Nephron progenitor cell (in vitro differentiated cells): ENCODE measurements at regions not wholly inside any gene's neighbourhood (a gene's known extent, or its start where the extent isn't known, plus 50 kb on each side); places are given as distances from the start of the nearest gene placed in this dataset.

ENCODE experiments used
- DNase-seq: peaks from one replicate; pipeline ENCODE4 v3.0.0; 2021
- H3K27ac Mint-ChIP-seq: 2 replicates; pipeline ENCODE4 v1.8.0; 2021; ENCODE audit warnings: mild to moderate bottlenecking, moderate library complexity, mixed read lengths
- H3K27me3 Mint-ChIP-seq: 2 replicates; pipeline ENCODE4 v1.8.0; 2021; ENCODE audit warnings: mild to moderate bottlenecking, low read depth, mixed read lengths; ENCODE audit not compliant: poor library complexity
- H3K36me3 Mint-ChIP-seq: 2 replicates; pipeline ENCODE4 v1.8.0; 2021; ENCODE audit warnings: low read depth, mixed read lengths
- H3K4me1 Mint-ChIP-seq: 2 replicates; pipeline ENCODE4 v1.8.0; 2021; ENCODE audit warnings: mixed read lengths
- H3K4me3 Mint-ChIP-seq: 2 replicates; pipeline ENCODE4 v1.8.0; 2021; ENCODE audit warnings: mild to moderate bottlenecking, moderate library complexity, mixed read lengths
- H3K9me3 Mint-ChIP-seq: 2 replicates; pipeline ENCODE4 v1.8.0; 2021; ENCODE audit warnings: mild to moderate bottlenecking, moderate library complexity, mixed read lengths
- TF ChIP-seq, protein P1 (sequence below): fragments of 200-600 bp; sonication (generic); IDR thresholded peaks from 2 replicates; pipeline ENCODE4 v1.5.0; 2021; ENCODE audit warnings: antibody characterized with exemption

GRCh38 chr1:217017165-217017564, 293.9 kb upstream of the ESRRG start:
- Mint-ChIP-seq H3K27ac (no peak overlapping the region), H3K36me3 (no peaks in the 10 kb centered on the region), H3K4me3 (no peak overlapping the region), H3K9me3 (no peaks in the 10 kb centered on the region), H3K4me1 (no peaks in the 10 kb centered on the region), H3K27me3 (peaks cover 9% of the 10 kb centered on the region)
- DNase-seq = no peak
- TF ChIP-seq, protein P1, sequence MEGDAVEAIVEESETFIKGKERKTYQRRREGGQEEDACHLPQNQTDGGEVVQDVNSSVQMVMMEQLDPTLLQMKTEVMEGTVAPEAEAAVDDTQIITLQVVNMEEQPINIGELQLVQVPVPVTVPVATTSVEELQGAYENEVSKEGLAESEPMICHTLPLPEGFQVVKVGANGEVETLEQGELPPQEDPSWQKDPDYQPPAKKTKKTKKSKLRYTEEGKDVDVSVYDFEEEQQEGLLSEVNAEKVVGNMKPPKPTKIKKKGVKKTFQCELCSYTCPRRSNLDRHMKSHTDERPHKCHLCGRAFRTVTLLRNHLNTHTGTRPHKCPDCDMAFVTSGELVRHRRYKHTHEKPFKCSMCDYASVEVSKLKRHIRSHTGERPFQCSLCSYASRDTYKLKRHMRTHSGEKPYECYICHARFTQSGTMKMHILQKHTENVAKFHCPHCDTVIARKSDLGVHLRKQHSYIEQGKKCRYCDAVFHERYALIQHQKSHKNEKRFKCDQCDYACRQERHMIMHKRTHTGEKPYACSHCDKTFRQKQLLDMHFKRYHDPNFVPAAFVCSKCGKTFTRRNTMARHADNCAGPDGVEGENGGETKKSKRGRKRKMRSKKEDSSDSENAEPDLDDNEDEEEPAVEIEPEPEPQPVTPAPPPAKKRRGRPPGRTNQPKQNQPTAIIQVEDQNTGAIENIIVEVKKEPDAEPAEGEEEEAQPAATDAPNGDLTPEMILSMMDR = no peak

- Mint-ChIP-seq H3K27me3 (peaks cover 10% of the 10 kb centered on the region), H3K27ac (no peak overlapping the region), H3K9me3 (no peaks in the 10 kb centered on the region), H3K4me3 (no peak overlapping the region), H3K4me1 (no peaks in the 10 kb centered on the region), H3K36me3 (no peaks in the 10 kb centered on the region)
- DNase-seq = no peak
- TF ChIP-seq, protein P1 = no peak
Observed at GRCh38 chr1:217014066-217014465, 290.8 kb upstream of the ESRRG start.

DNA sequence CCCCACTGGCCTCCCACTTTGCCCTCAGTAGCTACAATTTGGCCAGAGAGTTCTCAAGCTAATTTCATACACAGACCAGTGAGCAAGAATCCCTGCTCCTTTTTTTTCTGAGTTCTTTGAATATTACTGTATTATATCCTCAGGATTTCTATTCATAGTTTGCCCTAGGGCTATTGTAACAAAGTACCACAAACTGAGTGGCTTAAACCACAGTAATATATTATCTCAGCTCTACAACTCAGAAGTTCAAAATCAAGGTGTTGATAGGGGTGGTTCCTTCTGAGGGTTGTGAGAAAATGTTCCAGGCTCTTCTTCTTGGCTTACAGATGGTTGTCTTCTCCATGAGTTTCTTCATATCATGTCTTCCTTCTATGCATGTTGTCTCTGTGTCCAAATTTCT, 289.4 kb upstream of the ESRRG start:
- Mint-ChIP-seq H3K27ac (no peak overlapping the region), H3K4me1 (no peaks in the 10 kb centered on the region)
- TF ChIP-seq, protein P1 = no peak

DNA sequence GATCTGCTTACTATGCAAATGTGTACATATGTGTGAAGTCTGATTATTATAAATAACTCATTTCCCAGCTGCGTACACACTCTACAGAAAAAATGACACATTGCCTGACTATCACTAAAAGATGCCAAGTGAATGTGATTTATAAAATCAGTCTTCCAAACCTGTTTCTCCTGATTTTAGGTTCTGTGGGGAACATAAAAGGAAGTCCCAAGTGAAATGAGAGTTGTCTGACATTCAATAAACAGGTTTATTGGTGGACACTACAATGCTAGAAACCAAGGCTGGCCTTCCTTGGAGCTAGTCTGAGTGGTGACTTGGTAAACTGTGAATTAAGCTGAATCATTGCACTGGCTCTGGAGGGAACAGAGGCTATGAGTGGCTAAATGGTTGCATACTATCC, 287.9 kb upstream of the ESRRG start:
- Mint-ChIP-seq H3K4me1 (no peaks in the 10 kb centered on the region), H3K27ac (no peak overlapping the region), H3K36me3 (no peaks in the 10 kb centered on the region), H3K27me3 (peaks cover 10% of the 10 kb centered on the region), H3K9me3 (no peaks in the 10 kb centered on the region), H3K4me3 (no peak overlapping the region)
- TF ChIP-seq, protein P1 = no peak
- DNase-seq = no peak

More for the DNA sequence above, 289.4 kb upstream of the ESRRG start:
- Mint-ChIP-seq H3K27me3 (peaks cover 10% of the 10 kb centered on the region), H3K4me3 (no peak overlapping the region), H3K9me3 (no peaks in the 10 kb centered on the region), H3K36me3 (no peaks in the 10 kb centered on the region)
- no peak for DNase-seq

GRCh38 chr1:217010253-217010652, 287.0 kb upstream of the ESRRG start:
- H3K9me3 Mint-ChIP-seq = no peaks in the 10 kb centered on the region
- TF ChIP-seq, protein P1 = no peak
- H3K27ac Mint-ChIP-seq = no peak overlapping the region
- no peak for DNase-seq
- no peaks in the 10 kb centered on the region for H3K4me1 Mint-ChIP-seq
- H3K4me3 Mint-ChIP-seq = no peak overlapping the region
- H3K27me3 Mint-ChIP-seq = peaks cover 10% of the 10 kb centered on the region
- H3K36me3 Mint-ChIP-seq = no peaks in the 10 kb centered on the region

DNA sequence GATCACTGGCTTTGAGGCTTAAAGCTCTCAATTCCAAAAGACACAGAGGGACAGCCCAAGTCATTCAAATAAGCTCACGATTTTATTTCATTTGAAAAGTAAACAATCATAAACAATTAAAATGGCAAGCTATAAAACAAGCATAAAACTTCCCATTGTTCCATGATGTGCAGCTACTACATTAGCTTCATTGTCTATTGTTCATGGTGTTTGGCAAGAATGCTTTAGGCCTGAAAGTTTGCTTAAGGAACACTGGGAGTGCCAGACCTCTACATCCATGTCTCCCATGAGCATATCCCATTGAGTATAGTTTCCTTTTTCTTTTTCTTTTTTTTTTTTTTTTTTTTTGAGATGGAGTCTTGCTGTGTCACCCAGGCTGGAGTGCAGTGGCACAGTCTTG, 286.1 kb upstream of the ESRRG start:
- Mint-ChIP-seq H3K4me3 (no peak overlapping the region), H3K36me3 (no peaks in the 10 kb centered on the region), H3K27ac (no peak overlapping the region), H3K9me3 (no peaks in the 10 kb centered on the region), H3K27me3 (peaks cover 7% of the 10 kb centered on the region), H3K4me1 (no peaks in the 10 kb centered on the region)
- DNase-seq = no peak
- TF ChIP-seq, protein P1 = no peak
